Putamen (tissue), 1 donor: ENCODE measurements at regions not wholly inside any gene's neighbourhood (a gene's known extent, or its start where the extent isn't known, plus 50 kb on each side); places are given as distances from the start of the nearest gene placed in this dataset.

Source experiments
- DNase-seq: peaks from one replicate; pipeline ENCODE4 v3.0.0-alpha.2; 2016; ENCODE audit warnings: low spot score

DNA sequence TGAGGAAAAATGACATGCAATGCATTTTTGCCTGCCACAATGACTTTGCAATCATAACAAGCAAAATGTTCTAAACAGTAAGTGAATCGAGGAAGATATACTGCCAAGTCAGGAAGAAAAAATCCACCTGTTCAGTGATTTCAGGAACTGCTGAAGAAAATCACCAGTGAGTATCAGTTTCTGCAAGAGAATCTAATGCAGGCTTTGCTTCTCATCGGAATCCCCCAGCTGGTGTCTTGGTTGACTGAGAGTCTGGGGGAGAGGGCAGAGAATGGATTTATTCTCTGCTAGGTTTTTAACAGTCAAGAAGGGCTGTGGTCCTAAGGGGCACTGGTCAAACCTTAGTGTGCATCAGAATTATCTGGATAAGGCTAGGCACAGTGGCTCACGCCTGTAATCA, 363.4 kb downstream of the CDH26 start:
- no peak for DNase-seq

DNA sequence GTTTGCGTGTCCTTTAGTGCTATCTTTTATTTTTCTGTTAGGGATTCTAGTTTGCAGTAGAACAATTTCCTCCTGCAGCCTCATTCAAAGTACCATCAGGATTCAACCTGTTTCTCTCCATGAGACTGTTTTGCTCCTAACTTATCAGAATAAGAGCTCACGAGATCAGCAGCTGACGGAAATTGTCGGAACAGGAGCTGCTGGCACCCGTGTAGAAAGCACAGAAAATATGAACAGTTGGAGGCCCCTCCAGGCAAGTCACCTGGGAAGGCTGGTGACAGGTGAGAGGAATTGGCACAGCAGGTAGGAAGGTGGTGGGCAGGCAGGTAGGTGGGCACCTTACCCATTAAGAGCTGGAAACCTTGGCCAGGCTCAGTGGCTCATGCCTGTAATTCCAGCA, 368.6 kb downstream of the CDH26 start:
- DNase-seq = no peak

DNA sequence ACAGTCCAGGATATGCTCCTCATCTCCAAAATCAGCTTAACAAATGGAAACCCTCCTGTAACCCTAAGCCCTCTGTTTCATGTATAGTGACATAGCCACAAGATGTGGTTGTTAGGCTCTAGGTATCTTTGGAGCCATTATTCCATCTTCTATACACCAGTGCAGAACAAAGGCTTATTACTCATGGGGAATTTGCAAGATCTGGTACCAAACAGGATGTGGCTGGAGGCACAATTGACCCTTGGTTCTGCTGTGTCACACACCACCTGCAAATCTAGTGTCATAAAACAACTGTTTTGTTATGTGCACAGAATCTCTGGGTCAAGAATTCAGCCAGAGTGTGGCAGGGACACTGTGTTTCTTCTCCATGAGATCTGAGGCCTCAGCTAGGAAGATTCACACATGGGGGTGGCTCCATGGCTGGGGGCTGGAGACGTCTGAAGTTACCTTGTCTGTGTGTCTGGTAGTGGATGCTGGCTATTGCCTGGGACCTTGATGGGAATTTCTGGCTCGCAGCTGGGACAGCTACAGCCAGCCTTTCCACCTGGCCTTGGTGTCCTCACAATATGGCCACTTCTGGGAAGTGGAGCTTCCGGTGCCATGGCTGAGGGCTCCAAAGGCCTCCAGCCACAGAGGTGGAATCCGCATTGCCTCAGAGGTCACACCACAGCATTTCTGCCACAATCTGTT, 369.9 kb downstream of the CDH26 start:
- no peak for DNase-seq

DNA sequence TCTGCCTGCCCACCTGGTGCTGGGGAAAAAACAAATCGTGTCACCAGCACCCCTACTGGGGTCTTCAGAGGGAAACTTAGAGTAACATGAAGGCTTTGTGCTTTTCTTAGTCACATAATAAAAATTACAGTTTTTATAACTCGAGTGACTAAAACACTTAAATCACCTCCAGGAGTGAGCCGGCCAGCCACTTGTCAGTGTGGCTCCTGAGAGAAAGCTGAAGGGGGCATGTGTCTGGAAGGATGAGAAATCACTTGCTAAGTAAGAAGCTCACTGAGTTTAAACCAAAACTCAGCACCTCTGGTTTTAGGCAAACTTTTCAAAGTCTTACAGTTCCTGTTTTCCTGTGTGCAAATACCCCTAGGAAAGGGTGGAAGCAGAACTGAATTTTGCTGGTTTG, 372.2 kb downstream of the CDH26 start:
- DNase-seq = no peak

DNA sequence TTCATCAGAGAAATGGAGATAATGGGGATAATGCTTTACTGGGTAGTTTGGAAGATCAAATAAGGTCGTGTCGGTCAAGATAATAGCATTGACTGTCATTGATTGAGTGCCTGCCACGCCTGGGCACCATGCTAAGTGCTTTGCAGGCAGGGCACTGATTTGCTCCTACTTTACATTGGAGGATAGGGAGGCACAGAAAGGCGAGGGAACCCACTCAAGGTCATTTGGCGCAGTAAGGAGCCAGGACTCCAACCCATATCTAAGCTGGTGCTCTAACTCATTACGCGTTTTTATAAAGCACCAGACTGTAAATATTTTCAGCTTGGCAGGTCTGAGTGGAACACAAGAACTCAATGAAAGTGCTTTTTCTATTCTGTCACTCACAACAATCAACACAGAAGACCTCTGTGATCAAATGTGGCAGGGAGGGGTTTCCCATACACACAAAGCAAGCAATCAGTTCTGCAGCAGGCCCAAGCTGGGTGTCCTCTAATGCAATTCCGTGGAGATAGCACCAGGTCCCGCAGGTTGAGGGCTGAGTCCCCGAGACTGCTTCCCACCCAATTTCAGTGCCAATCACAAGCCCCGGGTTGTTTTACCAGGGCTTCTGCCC, 373.6 kb downstream of the CDH26 start:
- peak; percentile 71 for DNase-seq

DNA sequence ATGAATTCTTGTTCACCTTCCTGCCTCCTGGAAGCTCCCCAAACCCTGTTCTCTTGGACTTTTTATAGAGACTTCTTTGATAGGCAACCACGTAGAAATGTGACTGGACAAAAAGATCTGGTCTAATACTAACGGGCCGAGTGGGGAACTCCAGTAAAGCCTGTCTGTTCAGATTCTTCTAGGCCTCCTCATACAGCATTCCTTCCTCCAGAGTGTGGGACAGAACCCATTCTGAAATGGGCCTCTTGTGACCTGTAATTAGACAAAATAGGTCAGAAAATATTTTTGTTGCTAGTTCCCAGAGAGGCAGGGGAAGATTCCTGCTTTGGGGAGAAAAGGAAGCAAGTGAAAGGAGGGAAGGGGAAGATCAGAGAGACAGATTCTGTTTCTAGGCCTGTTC, 374.3 kb downstream of the CDH26 start:
- no peak for DNase-seq

DNA sequence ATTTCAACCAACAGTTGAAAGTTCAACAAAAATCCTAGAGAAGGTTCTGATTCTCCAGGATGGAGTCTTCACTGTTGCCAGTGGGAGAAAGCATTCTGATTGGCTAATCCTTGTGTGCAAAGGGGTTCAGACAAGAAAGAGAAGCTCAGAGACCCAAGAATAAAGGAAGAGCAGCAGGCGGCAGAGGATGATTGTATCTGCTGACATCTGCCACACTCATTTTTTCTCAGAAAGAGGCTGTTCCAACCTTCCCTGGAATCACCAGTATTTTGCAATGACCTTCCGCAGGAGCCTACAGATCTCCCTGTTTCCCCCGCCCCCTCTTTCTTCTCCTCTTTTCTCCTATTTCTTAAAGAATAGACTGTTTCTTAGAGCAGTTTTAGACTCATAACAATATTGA, 376.7 kb downstream of the CDH26 start:
- no peak for DNase-seq

DNA sequence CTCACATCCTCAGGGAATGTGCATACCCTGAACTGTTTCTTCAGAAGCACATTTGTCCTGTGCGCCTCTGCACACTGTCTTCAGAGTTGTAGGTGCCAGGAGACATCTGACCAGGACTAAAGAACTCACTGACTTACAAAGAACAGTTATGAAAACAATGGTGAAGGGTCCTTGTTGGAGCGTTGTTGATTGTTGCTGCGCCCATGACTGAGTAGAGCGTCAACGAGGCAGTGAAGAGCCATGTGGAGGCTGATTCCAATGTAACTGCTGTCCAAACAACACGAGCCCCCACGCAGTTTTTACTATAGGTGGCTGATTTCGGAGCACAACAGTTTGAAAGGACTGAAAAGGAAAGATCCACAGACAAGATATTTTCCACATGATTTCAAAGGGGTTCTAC, 380.3 kb downstream of the CDH26 start:
- no peak for DNase-seq

DNA sequence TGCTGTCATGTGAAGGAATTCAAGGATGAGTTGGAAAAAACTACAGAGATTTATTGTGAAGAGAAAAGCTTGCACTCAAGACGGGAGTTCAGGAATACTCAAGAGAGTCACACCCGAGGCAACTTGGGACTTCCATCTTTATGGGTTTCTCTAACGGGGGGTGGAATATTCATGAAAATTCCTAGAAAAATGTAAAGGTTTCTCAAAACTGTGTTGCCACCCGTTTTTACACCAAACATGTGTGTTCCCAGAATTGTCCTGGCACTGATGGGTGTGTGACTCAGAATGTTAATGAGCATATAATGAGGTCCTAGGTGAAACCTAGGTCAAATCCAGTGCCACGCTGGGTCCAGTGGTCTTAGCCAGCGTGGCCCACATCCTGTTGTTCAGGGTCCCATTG, 381.5 kb downstream of the CDH26 start:
- DNase-seq = no peak

DNA sequence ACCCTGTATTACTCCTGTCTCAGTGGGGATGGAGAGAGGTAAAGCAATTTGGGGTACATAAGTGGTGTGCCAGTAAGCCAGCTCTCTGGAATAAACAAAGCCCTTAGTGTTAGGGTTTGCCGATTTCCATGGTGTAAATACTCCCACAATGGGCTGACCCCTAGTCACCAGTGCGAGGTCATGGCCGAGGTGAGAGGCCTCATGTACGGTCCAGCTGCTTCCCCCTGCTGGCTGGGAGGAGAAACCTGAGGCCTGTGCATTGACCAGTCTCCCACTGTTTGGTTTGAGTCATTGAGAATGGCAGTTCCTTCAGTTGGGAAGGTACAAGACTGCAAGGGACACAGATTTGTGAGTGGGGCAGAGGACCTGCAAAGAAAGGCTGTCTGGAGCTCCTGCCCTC, 382.0 kb downstream of the CDH26 start:
- DNase-seq = no peak

DNA sequence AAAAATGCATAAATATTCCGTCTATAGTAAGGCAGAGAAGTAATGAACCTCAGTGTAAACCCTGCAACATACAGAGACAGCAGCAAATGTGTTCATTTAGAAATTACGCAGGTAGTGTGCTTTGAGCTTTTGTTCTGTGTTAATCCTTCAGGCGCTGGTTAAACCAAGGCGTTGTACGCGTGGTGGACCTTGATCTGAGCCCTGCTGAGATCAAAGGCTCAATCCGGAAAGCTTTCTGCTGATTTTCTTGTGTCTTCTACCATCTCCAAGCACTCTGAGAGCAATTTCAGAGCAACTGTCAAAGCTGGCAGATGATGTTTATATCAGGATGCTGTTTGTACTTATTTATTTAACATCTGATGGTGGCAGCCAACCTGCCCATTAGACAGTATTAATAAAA, 382.8 kb downstream of the CDH26 start:
- DNase-seq = no peak

DNA sequence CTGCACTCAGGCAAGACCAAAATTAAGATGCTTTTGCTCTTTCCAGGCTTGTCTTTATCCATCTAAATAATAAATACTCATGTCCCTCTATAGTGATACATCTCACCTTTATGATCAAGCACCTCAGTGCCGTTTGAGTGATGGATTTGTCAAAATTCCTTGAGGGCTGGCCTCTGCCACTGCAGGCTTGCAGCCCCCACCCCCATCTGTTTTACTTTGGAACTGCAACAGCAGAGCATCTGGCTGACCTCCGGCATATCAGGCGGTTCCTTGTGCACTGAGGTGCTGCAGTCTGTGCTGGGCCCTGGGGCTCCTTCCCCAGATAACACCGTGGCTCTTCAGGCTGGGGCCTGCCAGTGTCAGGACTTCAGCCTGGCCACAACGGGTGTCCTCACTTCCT, 386.9 kb downstream of the CDH26 start:
- no peak for DNase-seq

DNA sequence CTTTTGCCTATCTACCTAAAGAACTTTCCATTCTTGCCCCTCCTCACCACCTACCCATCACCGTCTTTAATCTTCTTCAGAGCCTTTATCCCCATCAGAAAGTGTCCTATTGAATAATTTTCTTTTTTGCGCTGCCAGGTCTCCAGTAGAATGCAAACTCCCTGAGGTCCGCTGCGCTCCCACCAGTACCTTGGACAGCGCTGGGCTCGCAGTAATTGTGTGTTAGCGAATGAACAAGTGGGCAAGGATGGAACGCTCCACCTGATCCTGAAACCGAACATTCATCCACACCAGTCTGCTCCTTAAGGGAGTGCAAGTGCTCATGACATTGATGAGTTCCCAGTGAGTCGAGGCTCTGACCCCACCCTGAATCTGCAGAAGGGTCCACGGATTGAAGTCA, 391.2 kb downstream of the CDH26 start:
- no peak for DNase-seq

DNA sequence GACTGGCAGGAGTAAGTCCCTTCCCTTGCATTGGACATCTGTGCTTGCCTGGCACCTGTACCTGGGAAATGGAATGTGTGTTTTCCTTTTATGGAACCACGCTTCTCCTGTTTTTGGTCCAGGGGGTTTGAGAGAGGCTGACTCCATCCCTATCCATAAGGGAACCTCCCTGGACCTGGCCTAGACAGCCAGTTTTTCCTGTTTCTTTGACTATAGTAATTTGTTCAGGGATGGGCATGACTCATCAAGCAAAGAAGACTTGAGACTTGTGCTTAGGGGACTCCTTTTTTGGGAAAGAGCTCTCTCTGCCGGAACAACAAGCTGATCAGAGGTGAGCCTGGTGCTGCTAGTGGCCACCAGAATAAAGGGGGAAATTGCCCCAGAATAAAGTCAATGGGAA, 393.8 kb downstream of the CDH26 start:
- DNase-seq = no peak

DNA sequence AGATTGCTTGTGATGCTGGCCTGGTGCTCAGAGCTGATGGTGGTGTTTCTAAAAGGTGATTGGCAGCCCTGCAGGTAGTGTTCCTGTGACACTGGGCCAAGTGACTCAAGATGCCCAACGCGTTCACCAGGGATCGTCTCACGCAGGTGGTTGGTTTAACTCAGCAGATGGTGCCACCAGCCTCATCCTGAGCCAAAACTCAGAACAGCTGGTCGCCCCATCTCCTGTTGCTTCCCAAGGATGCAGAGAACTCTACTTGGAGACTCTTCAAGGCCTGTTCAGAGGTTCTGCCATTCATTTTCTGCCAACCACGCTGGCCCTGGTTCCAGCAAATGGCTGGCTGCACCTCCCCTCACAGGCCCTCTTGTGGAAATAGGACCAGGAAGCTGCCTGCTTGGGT, 394.4 kb downstream of the CDH26 start:
- DNase-seq = no peak

DNA sequence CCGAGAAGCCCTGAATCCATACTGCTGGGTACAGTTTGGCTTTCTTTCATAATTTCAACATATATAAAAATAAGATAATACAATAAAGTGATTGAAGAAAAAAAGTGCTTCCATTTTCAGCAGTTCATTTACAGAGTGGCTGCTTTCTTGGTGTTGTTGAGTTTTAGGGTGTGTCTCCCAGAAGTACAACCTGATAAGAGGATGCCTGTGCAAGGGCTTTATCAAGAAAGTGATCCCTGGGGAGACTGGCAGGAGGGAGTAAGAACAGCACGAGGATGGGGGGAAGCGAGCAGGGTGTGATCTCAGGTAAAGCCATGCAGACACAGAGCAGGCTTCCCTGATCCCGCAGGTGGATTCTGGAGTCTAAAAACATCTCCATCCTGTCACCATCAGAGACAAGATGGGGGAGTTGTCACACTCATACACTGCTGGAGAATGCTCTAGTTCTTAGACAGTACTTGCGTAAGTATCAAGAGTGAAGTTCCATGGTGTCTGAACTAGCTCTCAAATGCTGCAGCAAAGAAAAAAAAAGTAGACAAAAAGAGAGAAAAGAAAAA, 395.9 kb downstream of the CDH26 start:
- DNase-seq = peak; percentile 52

DNA sequence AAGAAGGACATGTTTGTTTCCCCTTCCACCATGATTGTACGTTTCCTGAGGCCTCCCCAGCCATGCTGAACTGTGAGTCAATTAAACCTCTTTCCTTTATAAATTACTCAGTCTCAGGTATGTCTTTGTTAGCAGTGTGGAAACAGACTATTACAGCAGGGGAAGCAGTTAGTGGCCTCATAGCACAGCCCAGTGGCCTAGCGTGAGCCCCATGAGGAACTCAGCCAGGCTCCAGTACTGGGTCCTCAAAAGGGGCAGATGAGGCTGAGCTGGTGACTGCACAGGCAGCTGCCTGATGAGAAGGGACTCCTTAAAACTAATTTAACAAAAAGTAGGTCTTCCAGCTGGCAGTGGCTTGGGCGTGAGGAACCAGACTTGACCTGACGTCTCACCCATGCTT, 399.9 kb downstream of the CDH26 start:
- DNase-seq = no peak

DNA sequence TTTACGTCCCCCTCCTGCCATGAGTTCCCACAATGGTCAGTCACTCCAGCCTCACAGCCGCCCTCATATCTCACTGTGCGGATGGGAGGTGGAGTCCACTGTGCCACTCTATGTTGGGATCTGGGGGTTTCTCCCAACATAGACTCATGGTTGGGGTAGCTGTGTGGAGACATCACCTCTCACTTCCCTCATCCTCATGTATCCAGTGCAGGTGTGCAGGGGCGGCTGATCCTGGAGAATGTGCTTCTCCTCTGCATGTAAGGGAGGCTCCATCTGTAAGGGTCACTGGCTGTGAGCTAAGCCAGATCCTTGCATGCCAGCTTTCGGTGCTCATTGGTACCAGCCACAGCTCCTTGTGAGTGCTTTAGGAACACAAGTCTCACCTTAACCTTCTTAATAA, 400.8 kb downstream of the CDH26 start:
- no peak for DNase-seq

DNA sequence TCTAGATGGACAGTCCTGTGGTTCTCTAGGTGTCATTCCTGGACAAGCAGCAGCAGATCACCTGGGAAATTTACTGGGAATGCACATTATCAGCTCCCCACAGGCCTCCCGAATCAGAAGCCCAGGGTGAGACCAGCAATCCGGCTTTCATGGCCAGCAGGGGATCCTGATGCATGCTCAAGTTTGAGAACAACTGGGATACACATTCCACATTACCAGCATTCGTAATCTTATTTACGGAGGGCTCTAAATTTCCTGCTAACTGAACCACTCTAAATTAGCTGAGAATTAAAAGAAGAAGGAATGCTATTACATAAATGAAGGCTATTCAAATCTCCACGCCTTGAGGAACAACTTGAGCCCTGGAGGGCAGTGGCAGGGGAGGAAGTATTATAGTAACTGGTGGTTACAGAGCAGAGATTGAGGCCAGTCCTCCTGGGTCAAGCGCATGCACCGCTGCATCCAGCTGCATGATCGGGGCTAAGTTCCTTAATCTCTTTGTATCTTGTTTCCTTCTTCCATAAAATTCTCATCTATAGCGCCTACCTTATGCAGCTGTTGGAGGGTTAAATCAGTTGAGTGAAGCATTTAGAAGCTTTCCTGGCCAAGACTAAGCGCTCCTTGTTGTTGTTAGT, 403.7 kb downstream of the CDH26 start:
- no peak for DNase-seq

DNA sequence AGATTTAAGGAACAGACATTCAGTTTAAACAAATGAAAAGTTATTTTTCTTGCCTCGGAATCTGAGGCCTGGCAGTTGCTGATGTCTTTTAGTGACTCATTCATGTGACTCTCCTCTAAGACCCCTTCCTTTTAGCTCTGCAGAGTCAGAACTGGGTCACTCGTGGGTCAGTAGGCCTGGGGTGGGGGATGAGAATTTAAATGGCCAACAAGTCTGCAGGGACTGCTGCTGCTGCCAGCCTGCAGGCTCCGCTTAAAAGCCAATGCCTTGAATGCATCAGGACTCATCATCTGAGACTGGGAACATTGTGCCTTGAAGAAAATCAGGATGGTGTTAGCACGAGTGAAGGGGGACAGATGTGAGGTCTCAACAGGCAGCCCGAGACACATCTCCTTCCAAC, 404.3 kb downstream of the CDH26 start:
- no peak for DNase-seq

DNA sequence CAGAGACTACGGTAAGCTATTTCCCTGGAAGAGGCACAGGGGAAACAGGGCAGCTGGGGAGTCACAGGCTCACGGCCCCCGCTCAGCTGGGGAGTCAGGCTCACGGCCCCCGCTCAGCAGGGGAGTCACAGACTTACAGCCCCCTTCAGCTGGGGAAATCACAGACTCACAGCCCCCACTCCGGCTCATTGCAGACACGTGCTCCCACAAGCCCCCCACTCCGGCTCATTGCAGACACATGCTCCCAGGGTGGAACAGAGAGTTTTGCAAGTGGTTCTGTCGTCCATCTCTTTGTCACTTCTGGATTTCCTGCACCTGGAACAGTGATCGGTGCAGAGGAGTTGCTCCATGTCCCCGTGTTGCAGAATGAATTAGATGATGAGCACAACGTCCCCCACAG, 405.5 kb downstream of the CDH26 start:
- DNase-seq = no peak

DNA sequence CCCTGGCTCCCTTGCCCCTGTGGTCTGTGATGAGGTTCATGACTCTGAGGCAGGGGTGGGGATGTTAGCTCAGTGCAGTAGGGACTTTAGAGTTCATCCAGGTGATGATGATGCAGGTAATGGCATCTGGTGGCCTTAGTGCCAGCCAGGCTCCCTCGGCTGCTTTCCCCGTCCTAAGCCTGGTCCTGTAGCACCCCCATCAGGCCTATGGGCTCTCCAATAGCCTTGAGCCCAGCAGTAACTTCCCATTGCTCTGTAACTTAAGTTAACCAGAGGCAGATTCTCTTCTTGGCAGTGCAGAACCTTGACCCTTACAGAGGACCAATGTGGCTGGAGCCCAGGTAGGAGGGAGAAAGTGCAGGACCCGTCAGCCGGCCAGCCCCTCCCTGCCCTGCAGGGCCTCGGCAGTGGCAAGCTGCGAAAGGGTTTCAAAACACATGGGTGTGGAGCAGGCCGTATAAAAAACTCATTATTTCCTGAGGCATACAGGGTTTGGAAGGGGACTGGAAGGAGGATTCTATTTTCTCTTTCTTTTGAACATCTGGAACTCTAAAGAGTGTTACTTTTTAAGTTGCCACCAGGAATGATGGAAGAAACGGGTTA, 406.9 kb downstream of the CDH26 start:
- DNase-seq = no peak

DNA sequence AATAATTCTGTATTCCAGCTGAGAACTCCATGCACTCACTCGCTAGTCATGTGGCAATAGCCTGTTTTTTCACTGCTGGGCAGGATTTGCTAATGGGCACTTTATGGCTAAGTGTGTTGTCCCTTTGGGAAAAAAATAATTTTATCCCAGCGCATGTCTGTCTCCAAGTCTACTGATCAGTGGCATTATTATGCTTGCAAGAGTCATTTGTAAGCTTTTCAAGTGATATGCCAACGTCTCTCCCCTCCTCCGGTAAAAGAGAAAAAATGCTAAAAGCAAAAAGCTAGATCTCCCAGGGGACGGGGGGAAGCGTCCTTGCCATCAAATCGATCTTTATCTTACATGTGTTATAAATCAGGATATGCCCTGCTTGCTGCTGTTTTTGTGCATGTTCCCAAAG, 407.7 kb downstream of the CDH26 start:
- no peak for DNase-seq
